HCT116 (cell line): ENCODE measurements at regions not wholly inside any gene's neighbourhood (a gene's known extent, or its start where the extent isn't known, plus 50 kb on each side); places are given as distances from the start of the nearest gene placed in this dataset.

Experiments
- ATAC-seq: fragments of 200-7000 bp; cut with Tn5 transposase; 2 replicates; pipeline ENCODE4 v1.9.1; 2020; ENCODE audit warnings: mild to moderate bottlenecking, moderate library complexity
- BruUV-seq: library from RNA; stranded (reverse); fragments of 400-500 nt; replicated peaks from 2 replicates; lab custom pipeline; 2021; lab: Mats Ljungman, UMichigan
- CTCF ChIA-PET: fragments of 300-600 bp; sonication (Branson Sonifier 250); formaldehyde crosslinking; loops from one replicate; lab custom pipeline; 2021; ENCODE audit warnings: antibody characterized with exemption; lab: Charles Lee
- POLR2A ChIA-PET: fragments of 300-600, 350-600 bp; sonication (Branson Sonifier 250); formaldehyde crosslinking; loops from one replicate; lab custom pipeline; 2021; ENCODE audit warnings: antibody characterized with exemption; lab: Charles Lee
- RAD21 ChIA-PET, 2 experiments: fragments of 300-600 bp; sonication (Branson Sonifier 250); formaldehyde crosslinking; loops; one replicate each; lab custom pipeline; 2023; ENCODE audit warnings: low total read pairs in 2 of 2; ENCODE audit not compliant: uncharacterized antibody in 2 of 2, unreplicated experiment in 2 of 2, low non-redundant PET in 1 of 2; lab: Charles Lee
- DNase-seq: peaks from one replicate; pipeline ENCODE4 v3.0.0-alpha.2; 2010; ENCODE audit warnings: low read depth, low spot score
- H2AFZ ChIP-seq: fragments of 200-600 bp; shearing (Covaris generic), sonication (generic); 2 replicates; pipeline ENCODE4 v1.6.1; 2017; ENCODE audit warnings: low read depth, mixed run types, mixed read lengths, antibody characterized with exemption, low read length; ENCODE audit not compliant: poor library complexity, severe bottlenecking
- H3K27ac ChIP-seq: 2 replicates; pipeline ENCODE4 v1.5.1; 2012; ENCODE audit warnings: low read depth, low read length
- H3K27me3 ChIP-seq: fragments of 200-600 bp; sonication (generic); 2 replicates; pipeline ENCODE4 v1.6.1; 2016; ENCODE audit warnings: mixed run types, low read length, mixed read lengths; ENCODE audit not compliant: insufficient read depth
- H3K36me3 ChIP-seq, 2 experiments: fragments of 200-500 bp in 1 of 2; fragments of 200-600 bp in 1 of 2; sonication (Bioruptor generic) in 1 of 2; sonication (generic) in 1 of 2; 2 replicates each; pipeline versions ENCODE4 v1.5.1 to v1.6.1; 2014 to 2016; ENCODE audit warnings: low read length in 2 of 2, inconsistent platforms in 1 of 2, mixed read lengths in 1 of 2, mixed run types in 1 of 2; ENCODE audit not compliant: insufficient read depth in 2 of 2, control insufficient read depth in 1 of 2
- H3K4me1 ChIP-seq, 2 experiments: fragments of 200-600 bp in 1 of 2; sonication (generic) in 1 of 2; 2 replicates each; pipeline versions ENCODE4 v1.5.1 to v1.6.1; 2012 to 2017; ENCODE audit warnings: low read length in 2 of 2, inconsistent platforms in 1 of 2, mild to moderate bottlenecking in 1 of 2, mixed read lengths in 1 of 2, mixed run types in 1 of 2, moderate library complexity in 1 of 2; ENCODE audit not compliant: insufficient read depth in 2 of 2, control insufficient read depth in 1 of 2
- H3K4me2 ChIP-seq: fragments of 200-600 bp; sonication (generic); 2 replicates; pipeline ENCODE4 v1.6.1; 2017; ENCODE audit warnings: mixed run types, low read length, mixed read lengths
- H3K4me3 ChIP-seq, 2 experiments: fragments of 200-600 bp in 1 of 2; sonication (generic) in 1 of 2; replicated peaks in 1 of 2; 2 replicates each; pipeline ENCODE4 v1.5.1; 2011 to 2016; ENCODE audit warnings: low read length in 2 of 2, control low read depth in 1 of 2, low read depth in 1 of 2, mild to moderate bottlenecking in 1 of 2, mixed read lengths in 1 of 2, mixed run types in 1 of 2
- H3K79me2 ChIP-seq: fragments of 200-600 bp; sonication (generic); 2 replicates; pipeline ENCODE4 v1.6.1; 2017; ENCODE audit warnings: mild to moderate bottlenecking, mixed run types, low read length, moderate library complexity, mixed read lengths; ENCODE audit not compliant: insufficient read depth
- H3K9ac ChIP-seq: fragments of 200-600 bp; sonication (generic); 2 replicates; pipeline ENCODE4 v1.6.1; 2016; ENCODE audit warnings: low read length, mixed read lengths
- H3K9me2 ChIP-seq: fragments of 200-600 bp; sonication (generic), shearing (Covaris generic); 2 replicates; pipeline ENCODE4 v1.6.1; 2017; ENCODE audit warnings: mixed run types, mild to moderate bottlenecking, moderate library complexity; ENCODE audit not compliant: insufficient read depth
- H3K9me3 ChIP-seq, 2 experiments: fragments of 200-500 bp in 1 of 2; fragments of 200-600 bp in 1 of 2; sonication (Bioruptor generic) in 1 of 2; sonication (generic) in 1 of 2; 2 replicates each; pipeline ENCODE4 v1.6.1; 2014 to 2017; ENCODE audit warnings: low read length in 2 of 2, mixed read lengths in 2 of 2, inconsistent platforms in 1 of 2, low read depth in 1 of 2, mild to moderate bottlenecking in 1 of 2, mixed run types in 1 of 2, moderate library complexity in 1 of 2; ENCODE audit not compliant: control insufficient read depth in 1 of 2, insufficient read depth in 1 of 2
- H4K20me1 ChIP-seq: fragments of 200-600 bp; sonication (generic), shearing (Covaris generic); 2 replicates; pipeline ENCODE4 v1.6.1; 2017; ENCODE audit warnings: mixed run types, mild to moderate bottlenecking, moderate library complexity; ENCODE audit not compliant: insufficient read depth
- ATF3 ChIP-seq: IDR thresholded peaks from 2 replicates; pipeline ENCODE4 v1.6.1; 2012
- CBX3 ChIP-seq: IDR thresholded peaks from 2 replicates; pipeline ENCODE4 v1.6.1; 2012; ENCODE audit warnings: low read depth
- CEBPB ChIP-seq: IDR thresholded peaks from 2 replicates; pipeline ENCODE4 v1.6.1; 2012; ENCODE audit warnings: low read depth
- CTCF ChIP-seq, 3 experiments: fragments of 200-600 bp in 1 of 3; sonication (generic) in 1 of 3; IDR thresholded peaks in 2 of 3; conservative IDR thresholded peaks in 1 of 3; 2 replicates each; pipeline ENCODE4 v1.5.1; 2012 to 2017; ENCODE audit warnings: low read depth in 2 of 3, low read length in 2 of 3, antibody characterized with exemption in 1 of 3, borderline replicate concordance in 1 of 3, control low read depth in 1 of 3, mild to moderate bottlenecking in 1 of 3, mixed read lengths in 1 of 3, mixed run types in 1 of 3, moderate library complexity in 1 of 3; ENCODE audit not compliant: insufficient read depth in 1 of 3
- ELF1 ChIP-seq: IDR thresholded peaks from 2 replicates; pipeline ENCODE4 v1.6.1; 2012; ENCODE audit warnings: low read depth, borderline replicate concordance
- EZH2phosphoT487 ChIP-seq: fragments of 200-600 bp; IDR thresholded peaks from 2 replicates; pipeline ENCODE4 v1.6.1; 2018; ENCODE audit warnings: antibody characterized with exemption, borderline replicate concordance
- FOSL1 ChIP-seq: IDR thresholded peaks from 2 replicates; pipeline ENCODE4 v1.6.1; 2012; ENCODE audit warnings: low read depth
- MAX ChIP-seq: IDR thresholded peaks from 2 replicates; pipeline ENCODE4 v1.6.1; 2012
- POLR2A ChIP-seq: IDR thresholded peaks from 2 replicates; pipeline ENCODE4 v1.7.0; 2011; ENCODE audit warnings: borderline replicate concordance; ENCODE audit not compliant: insufficient read depth, insufficient read length; ENCODE audit errors: extremely low read depth
- POLR2AphosphoS5 ChIP-seq: IDR thresholded peaks from 2 replicates; pipeline ENCODE4 v1.6.1; 2011; ENCODE audit warnings: mild to moderate bottlenecking, low read depth, low read length, moderate library complexity
- RAD21 ChIP-seq: IDR thresholded peaks from 2 replicates; pipeline ENCODE4 v1.6.1; 2012; ENCODE audit warnings: low read depth, mild to moderate bottlenecking
- SIN3A ChIP-seq: IDR thresholded peaks from 2 replicates; pipeline ENCODE4 v1.6.1; 2012; ENCODE audit warnings: low read depth
- SP1 ChIP-seq: IDR thresholded peaks from 2 replicates; pipeline ENCODE4 v1.6.1; 2012; ENCODE audit warnings: low read depth
- TCF7L2 ChIP-seq: IDR thresholded peaks from 2 replicates; pipeline ENCODE4 v1.7.0; 2011; ENCODE audit warnings: borderline replicate concordance, inconsistent platforms; ENCODE audit not compliant: insufficient read depth, insufficient read length; ENCODE audit errors: extremely low read depth
- YY1 ChIP-seq: IDR thresholded peaks from 2 replicates; pipeline ENCODE4 v1.6.1; 2011; ENCODE audit warnings: low read length, low read depth, moderate library complexity, mild to moderate bottlenecking; ENCODE audit not compliant: insufficient replicate concordance; ENCODE audit errors: extremely low read depth
- ZBTB33 ChIP-seq: IDR thresholded peaks from 2 replicates; pipeline ENCODE4 v1.6.1; 2011; ENCODE audit warnings: mild to moderate bottlenecking, low read length, moderate library complexity; ENCODE audit not compliant: insufficient replicate concordance; ENCODE audit errors: extremely low read depth
- ZFX ChIP-seq: fragments of 450-650 bp; IDR thresholded peaks from 2 replicates; pipeline ENCODE4 v1.6.1; 2017
- ZNF274 ChIP-seq: fragments of 200-500 bp; sonication (Bioruptor generic); IDR thresholded peaks from 2 replicates; pipeline ENCODE4 v1.6.1; 2014; ENCODE audit warnings: mild to moderate bottlenecking, low read depth, low read length, inconsistent platforms
- intact Hi-C: fragments of 100-400 bp; cut with micrococcal nuclease; formaldehyde crosslinking; loops from 2 replicates; pipeline ENCODE4 v1.10.0; 2022

GRCh38 chr3:107269136-107269535, 108.1 kb upstream of the CCDC54 start:
- no peak overlapping the region for H2AFZ ChIP-seq
- no peaks in the 10 kb centered on the region for H3K36me3 ChIP-seq
- H3K9ac ChIP-seq: no peak overlapping the region
- ChIA-PET CTCF (interaction anchor here (1.8 kb wide), 1 partner anchor 152 kb away, joined by 4 read pairs; no protein-coding TSS in a partner anchor), RAD21 (interaction anchor here in 1 of 2 experiments (1.2 kb wide), 1 partner anchor 34 kb away, joined by 4 read pairs; no protein-coding TSS in a partner anchor), POLR2A (no interaction called here)
- H3K27me3 ChIP-seq: no peaks in the 10 kb centered on the region
- TF ChIP-seq ELF1 (no peak), ZFX (no peak), CTCF (IDR thresholded peaks at IDR 0.05 in 2 of 3, conservative IDR thresholded peaks at IDR 0.05 in 1 of 3; ENCODE audit: borderline replicate concordance in 1 of 3, insufficient read depth in 1 of 3, low read depth in 2 of 3, low read length in 2 of 3) (no peak), ATF3 (no peak), ZNF274 (no peak), POLR2A (no peak), SIN3A (no peak), YY1 (no peak), CBX3 (no peak), SP1 (no peak), ZBTB33 (no peak), EZH2phosphoT487 (no peak), RAD21 (no peak), FOSL1 (no peak), MAX (no peak), POLR2AphosphoS5 (no peak), CEBPB (no peak), TCF7L2 (no peak)
- BruUV-seq: no TSS peak
- no peak overlapping the region for H3K4me2 ChIP-seq
- no peaks in the 10 kb centered on the region for H3K9me2 ChIP-seq
- no peak overlapping the region for H3K27ac ChIP-seq
- ATAC-seq: no peak
- DNase-seq: no peak
- H3K4me3 ChIP-seq: no peak overlapping the region
- no peaks in the 10 kb centered on the region for H3K79me2 ChIP-seq
- H3K9me3 ChIP-seq: no peaks in the 10 kb centered on the region
- H3K4me1 ChIP-seq: no peaks in the 10 kb centered on the region
- intact Hi-C loops: no loop called here
- no peaks in the 10 kb centered on the region for H4K20me1 ChIP-seq
